GM18498 (cell line): ENCODE measurements at regions not wholly inside any gene's neighbourhood (a gene's known extent, or its start where the extent isn't known, plus 50 kb on each side); places are given as distances from the start of the nearest gene placed in this dataset.
"Not testable (repeated sequence)": the region's sequence is repeated elsewhere in the genome, so short reads cannot be mapped to it uniquely, and the experiment has no call there.

Experiments used
- ATAC-seq: cut with Tn5 transposase; IDR thresholded peaks from one replicate; pipeline ENCODE4 v1.9.1; 2021; ENCODE audit warnings: mild to moderate bottlenecking, moderate library complexity; ENCODE audit not compliant: unreplicated experiment

DNA sequence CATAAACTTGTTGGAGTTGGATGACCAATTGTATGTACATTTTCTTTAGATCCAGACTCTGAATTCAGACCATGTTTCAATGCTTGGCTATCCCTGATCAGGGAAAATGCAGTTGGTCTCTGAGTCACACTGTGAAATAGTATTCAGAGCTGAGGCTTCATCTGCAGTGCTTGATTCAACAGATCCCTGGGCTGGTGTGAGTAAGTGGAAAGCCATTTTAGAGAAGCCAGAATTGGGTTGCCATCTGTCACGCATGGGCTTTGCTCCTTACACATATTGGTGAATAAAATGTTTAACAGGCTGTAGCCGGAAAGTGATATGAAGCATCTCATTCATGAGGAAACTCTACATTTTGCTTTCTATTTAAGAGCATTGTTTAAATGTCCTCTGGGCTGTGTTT lies 50.0 kb upstream of the ACYP2 start:
- no peak for ATAC-seq

DNA sequence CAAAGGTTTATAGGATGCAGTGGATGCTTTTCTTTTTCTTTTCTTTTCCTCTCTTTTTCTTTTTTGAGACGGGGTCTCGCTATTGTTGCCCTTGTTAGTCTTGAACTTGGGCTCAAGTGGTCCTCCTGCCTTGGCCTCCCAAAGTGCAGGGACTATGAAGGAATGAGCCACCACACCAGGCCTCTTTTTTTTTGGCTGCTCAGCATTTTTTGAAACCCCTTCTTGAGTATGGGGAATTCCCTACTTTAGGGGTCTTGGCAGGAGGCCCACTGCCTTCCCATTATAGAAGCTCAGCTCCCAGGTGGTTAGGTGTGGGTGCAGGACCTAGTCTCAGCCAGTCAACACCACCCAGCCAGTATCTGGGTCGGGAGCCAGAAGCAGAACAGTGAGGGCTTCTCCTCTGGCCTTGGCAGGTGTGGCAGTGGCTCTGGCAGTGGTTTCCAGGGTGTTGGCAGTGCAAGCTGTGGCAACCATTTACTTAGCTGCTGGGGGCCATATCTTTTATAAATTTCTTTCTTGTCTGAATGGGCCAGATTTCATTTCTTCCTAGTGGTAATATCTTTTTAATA lies 51.4 kb upstream of the ACYP2 start:
- no peak for ATAC-seq

DNA sequence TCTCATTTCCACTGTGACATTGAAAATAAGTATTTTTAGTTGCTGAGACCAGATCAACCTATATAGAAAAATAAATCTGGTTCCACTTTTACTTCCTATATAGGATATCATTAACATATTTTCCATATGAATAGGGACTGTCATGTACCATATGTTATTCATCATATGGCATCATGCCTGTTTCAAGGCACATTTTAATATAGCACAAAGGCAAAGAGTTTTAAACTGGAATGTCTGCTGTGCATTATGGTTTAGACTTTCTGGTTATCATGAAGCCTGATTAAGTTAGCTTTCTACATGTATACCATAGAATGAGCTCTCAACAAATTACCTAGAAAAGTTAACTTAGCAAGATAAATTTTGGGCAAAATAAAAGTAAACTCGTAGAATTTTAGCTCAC lies 53.0 kb upstream of the ACYP2 start:
- no peak for ATAC-seq

DNA sequence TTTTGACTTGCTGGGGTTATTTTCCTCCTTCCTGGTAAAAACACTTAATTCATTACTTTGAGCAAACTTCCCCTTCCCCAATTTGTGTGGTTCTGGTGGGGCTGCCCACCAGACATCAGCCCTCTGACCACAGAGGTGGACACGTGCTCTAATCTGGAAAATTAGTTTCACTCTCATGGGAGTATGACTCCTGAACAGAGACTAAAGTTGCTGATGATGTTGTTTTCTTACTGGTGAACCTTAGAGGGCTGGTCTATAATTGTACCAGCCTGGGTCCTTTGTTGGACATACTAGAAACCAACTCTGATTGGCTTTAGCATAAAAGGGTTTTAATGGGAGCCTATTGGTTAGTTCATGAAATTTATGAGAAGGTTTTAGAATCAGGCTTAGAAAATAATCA lies 54.1 kb upstream of the ACYP2 start:
- no peak for ATAC-seq

DNA sequence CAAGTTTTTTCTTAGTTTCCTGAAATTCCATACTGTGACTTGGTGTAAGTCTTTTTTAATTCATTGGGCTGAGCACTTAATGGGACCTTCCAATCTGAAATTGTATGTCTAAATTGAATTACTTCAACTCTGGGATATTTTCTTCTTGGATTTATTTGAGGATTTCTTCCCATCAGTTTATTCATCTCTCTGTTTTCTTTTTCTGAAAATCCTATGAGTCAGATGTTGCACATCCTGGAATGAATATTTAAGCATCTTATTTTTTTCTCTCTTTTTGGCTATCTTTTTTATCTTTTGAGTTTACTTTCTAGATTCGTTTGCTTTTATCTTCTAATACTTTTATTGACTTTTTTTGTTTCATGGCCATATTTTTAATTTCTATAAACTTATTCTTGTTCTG lies 55.4 kb upstream of the ACYP2 start:
- no peak for ATAC-seq

DNA sequence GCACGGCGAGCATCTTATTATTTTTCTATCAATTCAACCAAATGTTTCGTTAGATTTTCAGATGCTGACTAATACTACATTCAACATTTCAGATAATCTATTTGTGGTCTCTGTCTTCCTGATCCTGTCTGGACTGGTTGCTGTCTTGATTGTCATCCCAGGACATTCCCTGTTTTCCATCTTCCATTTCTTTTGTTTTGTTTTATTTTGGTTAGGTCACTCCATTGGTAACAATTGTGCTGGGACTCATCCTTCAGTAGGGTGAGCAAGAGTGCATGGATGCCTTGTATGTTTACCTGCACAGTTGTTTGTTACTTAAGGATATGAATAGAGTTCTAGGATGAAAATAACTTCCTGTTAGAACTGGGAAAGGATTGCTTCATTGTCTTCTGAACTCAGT lies 55.9 kb upstream of the ACYP2 start:
- no peak for ATAC-seq

DNA sequence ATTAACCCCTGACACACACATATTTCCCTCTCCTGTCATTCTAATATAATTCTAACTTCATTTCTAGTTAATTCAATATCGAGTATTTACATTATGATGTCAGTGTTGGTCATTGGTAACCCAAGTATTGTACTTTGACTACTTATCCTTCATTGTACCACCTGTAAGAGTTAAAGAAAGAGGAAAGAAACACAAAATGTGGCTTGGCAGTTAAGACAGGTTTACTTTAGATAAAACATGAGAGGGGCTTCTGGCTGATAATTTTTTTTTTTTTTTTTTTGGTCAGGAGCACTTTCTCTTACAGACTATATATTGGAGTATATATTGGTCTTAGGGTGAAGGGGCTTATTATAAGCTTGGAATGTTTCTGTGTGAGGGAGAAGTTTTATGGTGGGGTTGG lies 57.0 kb upstream of the ACYP2 start:
- ATAC-seq: no peak

DNA sequence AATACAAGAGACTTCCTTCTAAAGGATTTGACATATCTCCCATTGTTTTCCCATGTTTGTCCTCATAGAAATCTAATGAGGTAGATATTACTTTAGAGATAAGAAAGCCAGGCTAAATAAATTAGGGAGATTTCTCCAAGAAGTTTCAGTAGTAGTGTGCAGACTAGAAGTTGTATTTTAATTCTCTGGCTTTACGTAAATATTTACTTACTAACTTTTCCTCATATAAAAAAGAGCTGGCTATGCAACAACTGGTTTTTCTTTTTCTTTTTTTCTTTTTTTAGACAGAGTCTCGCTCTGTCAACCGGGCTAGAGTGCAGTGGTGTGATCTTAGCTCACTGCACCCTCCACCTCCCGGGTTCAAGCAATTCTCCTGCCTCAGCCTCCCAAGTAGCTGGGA lies 60.6 kb upstream of the ACYP2 start:
- ATAC-seq: no peak

DNA sequence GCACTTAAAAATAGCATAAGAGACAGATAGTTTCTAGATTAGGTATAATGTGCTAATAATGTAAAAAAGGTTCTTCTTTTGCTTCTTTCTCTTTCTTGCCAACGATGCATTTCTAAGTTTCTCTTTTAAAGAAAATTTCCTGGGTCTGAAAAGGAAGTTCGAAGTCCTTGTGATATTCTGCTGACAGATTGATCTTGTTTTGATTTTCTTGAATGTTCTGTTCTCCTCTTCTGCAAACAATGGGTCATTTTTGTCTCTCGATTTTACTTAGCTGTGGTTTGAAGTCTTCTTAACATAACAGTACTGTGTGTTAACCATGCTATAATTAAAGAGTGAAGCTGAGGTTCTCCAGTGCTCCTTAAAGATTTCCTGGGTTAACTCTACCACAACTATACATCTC lies 61.1 kb upstream of the ACYP2 start:
- peak; percentile 70 for ATAC-seq

DNA sequence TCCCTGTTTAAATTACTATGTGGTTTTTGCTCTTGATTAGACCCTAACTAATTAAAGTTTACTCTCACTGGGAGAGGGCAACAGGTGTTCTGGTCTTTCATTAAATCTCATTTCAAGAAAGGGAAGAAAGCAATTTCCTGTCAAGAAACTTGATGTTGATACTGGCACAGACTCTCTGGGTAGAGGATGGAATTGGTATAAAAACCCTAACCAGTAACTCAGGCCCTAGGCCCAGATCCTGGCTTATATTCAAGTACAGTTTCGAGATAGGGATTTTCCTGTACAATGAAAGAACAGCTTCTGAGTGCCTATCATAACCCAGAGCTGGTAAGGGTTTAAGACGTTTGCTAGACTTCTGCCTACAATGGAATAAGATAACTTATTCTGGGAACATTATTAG lies 61.6 kb upstream of the ACYP2 start:
- peak; percentile 47 for ATAC-seq

DNA sequence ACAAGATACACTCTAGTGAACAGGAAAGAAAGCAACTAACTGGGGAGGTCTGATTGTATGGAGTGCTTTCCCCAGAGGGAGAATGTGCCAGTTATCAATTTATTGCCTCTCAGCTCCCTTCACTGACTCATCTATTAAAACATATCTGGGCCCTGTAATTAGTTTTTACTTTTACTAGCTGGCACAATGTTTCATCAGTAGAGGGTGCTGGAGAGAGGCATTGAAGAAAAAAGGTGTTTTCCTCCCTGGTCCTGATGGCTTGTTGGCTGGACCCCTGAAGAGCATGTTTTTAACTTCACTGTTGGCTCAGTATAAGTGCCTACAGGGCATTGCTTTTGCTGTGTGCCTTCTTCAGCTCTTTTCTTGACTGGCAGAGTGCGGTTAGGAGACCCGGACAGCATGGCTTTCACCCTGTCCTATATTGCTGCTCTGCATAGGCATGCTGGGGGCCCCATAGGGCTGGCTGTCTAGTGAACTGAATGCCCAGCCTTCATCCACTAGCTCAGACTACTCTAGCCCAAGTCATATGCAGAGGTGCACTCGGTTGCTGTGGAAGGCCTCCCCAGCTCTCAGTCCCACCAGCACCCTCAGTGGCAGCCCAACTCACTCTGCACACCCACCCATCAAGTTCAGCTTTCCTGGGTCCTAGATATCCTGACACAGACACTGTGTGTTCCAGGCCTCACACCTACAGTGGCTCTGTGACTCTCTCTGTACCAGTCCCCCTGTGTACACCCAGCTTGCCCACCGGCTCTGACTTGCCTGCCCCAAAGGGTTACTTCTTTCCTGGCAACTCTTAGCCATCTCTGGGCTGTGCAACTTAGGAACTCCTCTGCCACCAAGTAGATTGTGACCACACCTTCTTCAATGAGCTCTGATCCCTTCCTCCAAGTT lies 62.3 kb upstream of the ACYP2 start:
- peak; percentile 25 for ATAC-seq

DNA sequence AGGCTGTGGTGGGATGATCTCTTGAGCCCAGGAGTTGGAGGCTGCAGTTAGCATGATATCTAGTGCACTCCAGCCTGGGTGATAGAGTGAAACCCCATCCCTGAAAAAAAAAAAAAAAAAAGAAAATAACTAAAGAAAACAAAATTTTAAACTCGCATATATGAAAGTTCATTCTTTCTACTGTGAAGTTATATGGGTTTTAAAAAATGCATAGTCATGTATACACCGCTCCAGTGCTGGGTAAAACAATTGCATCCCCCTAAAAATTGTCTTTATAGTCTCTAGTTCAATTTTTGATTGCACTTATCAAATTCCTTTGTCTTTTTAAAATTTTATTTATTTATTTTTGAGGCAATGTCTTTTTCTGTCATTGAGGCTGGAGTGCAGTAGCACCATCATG lies 65.0 kb upstream of the ACYP2 start:
- no peak for ATAC-seq

DNA sequence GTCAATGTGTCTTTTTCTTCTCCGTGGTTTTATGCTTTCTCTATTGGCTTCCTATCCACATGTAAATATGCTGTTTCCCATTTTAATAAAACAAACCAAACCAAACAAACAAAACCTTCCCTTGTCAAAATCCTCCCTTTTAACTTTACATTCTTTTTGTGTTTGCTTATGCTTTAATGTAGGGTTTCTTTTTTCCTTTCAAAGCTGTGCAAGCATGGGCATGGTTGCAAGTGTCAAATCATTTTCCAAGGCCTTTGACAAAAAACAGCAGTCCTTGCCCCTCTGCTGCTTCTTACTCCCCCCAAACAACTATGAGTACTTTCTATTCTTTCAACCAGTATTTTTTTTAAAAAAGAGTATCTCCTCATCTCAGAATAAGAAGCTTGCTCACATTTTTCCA lies 66.0 kb upstream of the ACYP2 start:
- ATAC-seq: no peak

DNA sequence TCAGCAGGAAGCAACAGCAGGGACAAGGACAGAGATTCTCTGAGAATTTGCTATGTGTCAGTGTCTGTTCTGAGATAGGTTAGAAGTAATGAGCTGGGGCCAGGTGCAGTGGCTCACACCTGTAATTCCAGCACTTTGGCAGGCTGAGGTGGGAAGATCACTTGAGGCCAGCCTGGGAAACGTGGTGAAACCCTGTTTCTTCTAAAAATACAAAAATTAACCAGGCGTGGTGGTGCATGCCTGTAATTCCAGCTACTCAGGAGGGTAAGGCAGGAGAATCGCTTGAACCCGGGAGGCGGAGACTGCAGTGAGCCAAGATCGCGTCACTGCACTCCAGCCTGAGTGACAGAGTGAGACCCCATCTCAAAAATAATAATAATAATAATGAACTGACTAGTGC lies 66.5 kb upstream of the ACYP2 start:
- not testable (repeated sequence) for ATAC-seq

DNA sequence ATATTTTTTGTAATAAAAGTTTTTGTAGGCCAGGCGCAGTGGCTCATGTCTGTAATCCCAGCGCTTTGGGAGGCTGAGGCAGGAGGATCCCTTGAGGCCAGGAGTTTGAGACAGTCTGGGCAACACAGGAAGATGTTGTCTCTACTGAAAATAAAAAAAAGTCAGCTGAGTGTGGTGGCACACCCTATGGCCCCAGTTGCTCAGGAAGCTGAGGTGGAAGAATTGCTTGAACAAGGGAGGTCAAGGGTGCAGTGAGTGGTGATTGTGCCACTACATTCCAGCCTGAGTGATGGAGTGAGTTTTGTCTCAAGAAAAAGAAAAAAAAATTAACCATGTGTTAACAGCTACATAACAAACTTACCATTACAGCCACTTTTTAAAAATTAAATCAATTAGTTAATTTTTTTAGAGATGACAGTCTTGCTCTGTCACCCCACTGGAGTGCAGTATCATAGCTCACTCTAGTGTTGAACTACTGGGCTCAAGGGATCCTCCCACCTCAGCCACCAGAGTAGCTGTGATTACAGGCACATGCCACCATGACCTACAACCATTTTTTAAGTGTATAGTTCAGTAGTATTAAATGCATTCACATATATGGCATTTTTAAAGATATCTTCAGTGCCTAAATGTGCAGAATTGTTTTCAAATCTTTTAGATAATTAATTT lies 67.2 kb upstream of the ACYP2 start:
- ATAC-seq: no peak

DNA sequence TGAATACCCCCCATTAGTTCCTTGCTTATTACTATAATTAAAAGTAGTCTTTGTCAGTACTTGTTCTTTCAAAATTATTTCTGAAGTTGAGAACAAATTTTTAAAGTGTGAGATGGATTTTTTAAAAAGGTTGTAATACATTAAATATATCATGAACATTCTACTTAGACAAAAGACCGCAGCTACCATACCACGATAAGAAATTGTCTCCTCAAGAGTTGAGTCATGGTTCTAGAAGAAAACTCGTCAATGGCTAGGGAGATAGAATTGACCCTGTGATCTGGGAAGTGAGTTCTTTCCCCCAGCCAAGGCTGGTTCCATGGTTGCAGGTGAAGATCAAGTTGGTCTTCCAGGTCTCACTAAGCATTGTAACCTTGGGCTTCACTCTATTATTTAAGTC lies 67.8 kb upstream of the ACYP2 start:
- ATAC-seq: no peak

DNA sequence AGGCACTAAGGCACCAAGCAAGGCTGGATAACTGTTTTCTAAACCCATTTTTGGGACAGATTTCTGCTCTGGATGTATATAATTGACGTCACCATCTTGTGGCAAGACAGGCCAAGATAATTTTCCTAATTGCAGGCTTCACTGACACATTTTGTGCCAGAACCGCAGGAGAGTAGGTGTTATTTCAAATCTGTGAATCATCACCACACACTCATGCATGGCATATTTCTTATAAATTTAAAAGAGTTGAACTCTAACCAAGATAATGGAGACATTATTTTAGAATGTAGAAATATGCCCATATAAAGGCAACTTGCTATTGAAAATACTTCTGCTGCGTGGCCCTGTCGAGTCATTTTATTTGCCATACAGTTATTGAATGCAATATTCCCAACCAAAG lies 68.3 kb upstream of the ACYP2 start:
- no peak for ATAC-seq

DNA sequence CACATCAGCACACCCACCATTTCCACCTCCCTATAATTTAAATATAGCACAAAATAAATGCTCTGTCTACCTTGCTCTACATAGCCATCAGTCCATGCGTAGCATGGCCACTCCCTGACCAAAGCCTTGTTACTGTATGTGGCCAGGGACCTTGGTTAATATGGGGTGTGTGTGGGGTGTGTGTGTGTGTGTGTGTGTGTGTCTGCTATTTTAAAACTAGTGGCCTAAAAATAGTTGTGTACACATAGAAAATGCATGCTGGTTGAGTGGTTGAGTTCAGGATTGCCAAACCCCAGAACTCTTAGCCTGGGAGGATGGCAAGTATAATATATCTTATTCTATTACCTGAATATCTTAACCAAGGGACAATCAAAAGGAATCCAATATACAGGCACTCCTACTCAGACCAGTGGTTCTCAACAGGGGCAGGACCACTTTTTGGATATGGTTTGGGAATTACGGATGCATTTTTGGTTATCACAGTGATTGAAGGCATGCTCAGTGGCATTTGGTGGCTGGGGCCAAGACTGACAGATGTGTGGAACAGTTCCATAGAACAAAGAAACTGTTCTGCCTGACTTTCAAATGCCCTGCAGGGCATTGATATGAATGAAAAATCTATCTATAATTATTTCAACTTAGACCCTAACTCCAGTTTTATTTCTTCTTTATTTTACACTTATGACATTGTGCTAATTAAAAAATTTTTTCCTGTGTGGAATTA lies 72.3 kb upstream of the PSME4 start:
- no peak for ATAC-seq

DNA sequence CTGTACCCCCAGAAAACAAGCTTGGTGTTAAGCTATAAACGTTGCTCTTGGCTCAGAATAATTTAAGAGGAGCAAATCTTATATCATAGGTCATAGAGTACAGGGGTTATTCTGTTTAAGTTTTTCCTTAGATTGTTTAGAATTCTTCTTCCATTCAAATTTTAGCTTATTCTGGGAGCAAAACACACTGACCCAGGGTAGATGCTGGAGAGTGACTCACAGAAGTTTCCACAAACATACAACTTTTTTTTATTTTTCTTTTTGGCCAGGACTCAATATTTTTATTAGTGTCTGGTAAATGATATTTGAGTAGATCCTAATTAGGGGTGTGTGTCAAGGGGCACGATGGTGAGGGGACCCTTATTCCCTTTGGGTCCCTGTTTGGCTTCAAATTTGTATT lies 71.5 kb upstream of the PSME4 start:
- no peak for ATAC-seq

DNA sequence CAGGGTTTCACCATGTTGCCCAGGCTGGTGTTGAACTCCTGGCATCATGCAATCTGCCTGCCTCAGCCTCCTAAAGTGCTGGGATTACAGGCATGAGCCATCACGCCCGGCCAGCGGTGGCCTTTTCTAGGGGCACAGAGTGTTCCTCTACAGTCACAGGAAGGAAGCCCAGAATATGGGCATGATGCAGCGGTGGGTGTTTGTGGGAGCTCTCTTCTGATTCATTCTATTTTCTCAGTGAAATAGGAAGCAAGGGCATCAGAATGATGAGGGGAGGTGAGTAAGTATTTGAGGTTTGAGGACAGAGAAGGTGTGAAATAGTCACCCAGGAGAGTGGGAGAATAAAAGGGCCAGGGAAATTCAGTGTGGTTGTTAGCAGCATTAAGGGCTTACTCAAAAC lies 70.3 kb upstream of the PSME4 start:
- no peak for ATAC-seq

DNA sequence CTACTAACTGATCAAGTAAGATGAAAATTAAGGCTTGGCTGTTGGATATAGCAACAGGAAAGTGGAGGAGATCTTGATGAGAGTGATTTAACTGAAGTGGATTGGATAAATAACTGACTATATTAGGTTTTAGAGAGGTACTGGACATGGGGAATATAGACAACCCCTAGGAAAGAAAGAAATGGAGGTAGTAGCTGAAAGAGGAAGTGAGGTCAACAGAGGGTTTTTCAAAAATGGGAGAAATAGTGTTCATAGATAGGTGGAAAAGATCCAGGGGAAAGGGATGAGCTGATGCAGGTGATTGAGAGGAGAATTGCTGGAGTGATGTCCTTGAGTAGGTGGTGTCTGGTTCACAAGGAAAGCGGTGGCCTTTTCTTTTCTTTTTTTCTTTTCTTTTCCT lies 69.9 kb upstream of the PSME4 start:
- no peak for ATAC-seq

DNA sequence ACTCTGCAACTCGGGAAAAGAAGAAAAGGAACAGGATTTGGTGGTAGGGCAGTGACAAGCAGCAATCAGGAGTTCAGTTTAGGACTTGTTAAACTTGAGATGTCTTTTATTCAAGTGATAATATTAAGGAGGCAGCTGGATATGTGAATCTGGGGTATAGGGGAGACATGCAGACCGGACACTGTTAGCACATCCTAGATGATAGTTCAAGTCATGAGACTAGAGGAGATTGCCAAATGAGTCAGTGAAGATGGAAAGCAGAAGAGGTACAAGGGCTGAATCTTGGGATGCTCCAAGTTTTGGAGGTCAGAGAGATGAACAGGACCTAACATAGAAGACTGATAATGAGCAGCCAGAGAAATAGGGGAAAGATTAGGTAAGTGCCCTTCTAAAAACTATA lies 69.5 kb upstream of the PSME4 start:
- ATAC-seq: no peak
